WERI-Rb-1 (cell line): ENCODE measurements at regions not wholly inside any gene's neighbourhood (a gene's known extent, or its start where the extent isn't known, plus 50 kb on each side); places are given as distances from the start of the nearest gene placed in this dataset.

Source experiments
- DNase-seq: peaks from one replicate; pipeline ENCODE4 v3.0.0-alpha.2; 2020
- H3K27ac ChIP-seq: fragments of 250-450 bp; sonication (Bioruptor Pico); 2 replicates; pipeline ENCODE4 v1.5.1; 2020; ENCODE audit warnings: mild to moderate bottlenecking, moderate library complexity
- H3K27me3 ChIP-seq: fragments of 250-450 bp; sonication (Bioruptor Pico); 2 replicates; pipeline ENCODE4 v1.5.1; 2021; ENCODE audit warnings: mild to moderate bottlenecking, low read depth, moderate library complexity; ENCODE audit not compliant: insufficient read depth, severe bottlenecking
- H3K36me3 ChIP-seq: fragments of 250-450 bp; sonication (Bioruptor Pico); 2 replicates; pipeline ENCODE4 v1.5.1; 2020; ENCODE audit warnings: mild to moderate bottlenecking, moderate library complexity
- H3K4me3 ChIP-seq: 2 replicates; pipeline ENCODE4 v1.5.1; 2011; ENCODE audit warnings: low read depth, mild to moderate bottlenecking, control low read depth, low read length
- H3K9me3 ChIP-seq: fragments of 250-450 bp; sonication (Bioruptor Pico); 2 replicates; pipeline ENCODE4 v1.5.1; 2021; ENCODE audit warnings: mild to moderate bottlenecking, moderate library complexity; ENCODE audit not compliant: severe bottlenecking
- CTCF ChIP-seq: IDR thresholded peaks from 2 replicates; pipeline ENCODE4 v1.5.1; 2011; ENCODE audit warnings: low read depth, mild to moderate bottlenecking, control low read depth, inconsistent platforms, low read length

GRCh38 chr13:74064805-74065312, 69.3 kb downstream of the KLF12 start:
- Histone ChIP-seq H3K9me3 (no peaks in the 10 kb centered on the region), H3K4me3 (no peak overlapping the region), H3K27ac (no peak overlapping the region), H3K36me3 (no peaks in the 10 kb centered on the region; the same call in 1 of the 2 replicates), H3K27me3 (no peaks in the 10 kb centered on the region)
- no peak for TF ChIP-seq CTCF
- no peak for DNase-seq

- H3K4me3 ChIP-seq, result no peak overlapping the region
- no peak for DNase-seq
- no peaks in the 10 kb centered on the region for H3K9me3 ChIP-seq
- TF ChIP-seq CTCF, result no peak
- no peaks in the 10 kb centered on the region for H3K27me3 ChIP-seq
- H3K36me3 ChIP-seq, result no peaks in the 10 kb centered on the region; the same call in 1 of the 2 replicates
- H3K27ac ChIP-seq, result no peak overlapping the region
Measured at GRCh38 chr13:74063533-74064100, 70.6 kb downstream of the KLF12 start.

- H3K36me3 ChIP-seq, result no peaks in the 10 kb centered on the region; the same call in 1 of the 2 replicates
- H3K4me3 ChIP-seq, result no peak overlapping the region
- DNase-seq, result no peak
- H3K9me3 ChIP-seq, result no peaks in the 10 kb centered on the region
- no peak overlapping the region for H3K27ac ChIP-seq
- no peak for TF ChIP-seq CTCF
- H3K27me3 ChIP-seq, result no peaks in the 10 kb centered on the region
Measured at GRCh38 chr13:74062933-74063332, 71.3 kb downstream of the KLF12 start.

GRCh38 chr13:74061926-74062595, 72.1 kb downstream of the KLF12 start:
- Histone ChIP-seq H3K9me3 (no peaks in the 10 kb centered on the region), H3K36me3 (no peaks in the 10 kb centered on the region; the same call in 1 of the 2 replicates), H3K27ac (no peak overlapping the region), H3K4me3 (no peak overlapping the region), H3K27me3 (no peaks in the 10 kb centered on the region)
- no peak for DNase-seq
- TF ChIP-seq CTCF, result no peak

- H3K4me3 ChIP-seq, result no peak overlapping the region
- no peaks in the 10 kb centered on the region for H3K36me3 ChIP-seq
- no peaks in the 10 kb centered on the region for H3K9me3 ChIP-seq
- H3K27ac ChIP-seq, result no peak overlapping the region
- no peak for TF ChIP-seq CTCF
- DNase-seq, result no peak
- no peaks in the 10 kb centered on the region for H3K27me3 ChIP-seq
Measured at GRCh38 chr13:74056801-74057542, 77.2 kb downstream of the KLF12 start.
